ENCODE measurements at regions not wholly inside any gene's neighbourhood (a gene's known extent, or its start where the extent isn't known, plus 50 kb on each side); places are given as distances from the start of the nearest gene placed in this dataset.
A peak's percentile ranks its signal among the peaks of the same experiment; 100 is the strongest.

DNA sequence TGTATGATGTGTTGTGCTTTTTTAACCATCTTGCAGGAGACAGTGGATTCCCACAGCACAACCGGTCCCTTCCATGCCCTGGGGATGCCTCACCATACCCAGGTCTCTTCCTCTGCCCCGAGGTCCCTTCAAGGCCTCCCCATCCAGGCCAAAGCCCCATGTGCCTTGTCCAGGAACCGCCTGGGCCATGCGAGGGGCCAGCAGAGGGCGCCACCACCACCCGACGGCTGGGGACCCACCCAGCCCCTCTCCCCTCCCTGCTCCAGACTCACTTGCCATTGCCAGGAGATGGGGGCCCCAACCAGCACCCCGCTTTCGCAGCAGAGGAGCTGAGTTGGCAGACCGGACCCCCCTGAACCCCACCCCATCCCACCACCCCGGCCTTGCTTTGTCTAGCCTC, 485.5 kb downstream of the TRAM1L1 start:
- Histone ChIP-seq H2BK5ac (ENCODE audit: low read length) (no peak overlapping the region), H2BK120ac (ENCODE audit: low read depth, low read length) (no peak overlapping the region), H4K8ac (ENCODE audit: low read depth, low read length) (no peak overlapping the region), H3K4me3 (ENCODE audit: low read length in 2 of 2) (no peak overlapping the region), H3K27ac (replicated peaks; ENCODE audit: low read length) (no peak overlapping the region), H3K4me1 (ENCODE audit: control insufficient read depth in 2 of 2, insufficient read depth in 1 of 2, low read depth in 1 of 2, low read length in 2 of 2) (no peaks in the 10 kb centered on the region), H3K79me1 (ENCODE audit: low read depth, low read length) (no peaks in the 10 kb centered on the region), H3K23ac (ENCODE audit: low read depth, low read length, poor library complexity) (no peak overlapping the region), H2AK5ac (ENCODE audit: low read depth, low read length) (no peak overlapping the region), H3K36me3 (replicated peaks in 1 of 2; ENCODE audit: control insufficient read depth in 2 of 2, insufficient read depth in 2 of 2, low read length in 2 of 2) (no peaks in the 10 kb centered on the region), H3K18ac (ENCODE audit: low read length) (no peak overlapping the region), H3K9ac (ENCODE audit: low read depth, low read length, poor library complexity) (no peak overlapping the region), H3K9me3 (replicated peaks in 1 of 2; ENCODE audit: control insufficient read depth in 2 of 2, insufficient read depth in 1 of 2, low read depth in 1 of 2, low read length in 2 of 2) (peaks cover 0 to 2% of the 10 kb centered on the region in 2 donors), H2AFZ (ENCODE audit: low read length) (no peak overlapping the region), H3K14ac (ENCODE audit: low read length) (no peak overlapping the region), H3K4me2 (ENCODE audit: insufficient read depth, low read length, poor library complexity, severe bottlenecking) (no peak overlapping the region), H3K27me3 (ENCODE audit: control insufficient read depth in 3 of 3, insufficient read depth in 3 of 3, low read depth in 1 of 3, low read length in 3 of 3) (no peaks in the 10 kb centered on the region), H2BK15ac (ENCODE audit: low read length) (no peak overlapping the region), H4K91ac (ENCODE audit: low read depth, low read length, poor library complexity) (no peak overlapping the region), H3K4ac (ENCODE audit: low read length) (no peak overlapping the region), H2BK12ac (ENCODE audit: low read length) (no peak overlapping the region)
- no CpG with 5 or more reads among the region's 11 CpGs for WGBS, 2 donors (ENCODE audit: extremely low coverage in 2 of 2, insufficient read length in 2 of 2, insufficient replicate concordance in 1 of 2)
- DNase-seq (ENCODE audit: low spot score) = no peak

DNA sequence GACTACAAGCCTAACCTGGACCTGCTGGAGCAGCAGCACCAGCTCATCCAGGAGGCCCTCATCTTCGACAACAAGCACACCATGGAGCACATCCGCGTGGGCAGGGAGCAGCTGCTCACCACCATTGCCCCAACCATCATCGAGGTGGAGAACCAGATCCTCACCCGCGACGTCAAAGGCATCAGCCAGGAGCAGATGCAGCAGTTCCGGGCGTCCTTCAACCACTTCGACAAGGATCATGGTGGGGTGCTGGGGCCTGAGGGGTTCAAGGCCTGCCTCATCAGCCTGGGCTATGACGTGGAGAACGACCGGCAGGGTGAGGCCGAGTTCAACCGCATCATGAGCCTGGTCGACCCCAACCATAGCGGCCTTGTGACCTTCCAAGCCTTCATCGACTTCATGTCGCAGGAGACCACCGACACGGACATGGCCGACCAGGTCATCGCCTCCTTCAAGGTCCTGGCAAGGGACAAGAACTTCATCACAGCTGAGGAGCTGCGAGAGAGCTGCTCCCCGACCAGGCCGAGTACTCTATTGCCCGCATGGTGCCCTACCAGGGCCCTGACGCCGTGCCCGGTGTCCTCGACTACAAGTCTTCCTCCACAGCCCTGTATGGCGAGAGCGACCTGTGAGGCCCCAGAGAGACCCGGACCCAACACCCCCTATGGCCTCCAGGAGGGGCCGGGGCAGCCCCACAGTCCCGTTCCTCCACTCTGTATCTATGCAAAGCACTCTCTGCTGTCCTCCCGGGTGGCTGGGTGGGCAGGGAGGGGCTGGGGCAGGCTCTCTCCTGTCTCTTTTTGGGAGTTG, 486.2 kb downstream of the TRAM1L1 start:
- H3K27me3 ChIP-seq (ENCODE audit: control insufficient read depth in 3 of 3, insufficient read depth in 3 of 3, low read depth in 1 of 3, low read length in 3 of 3) = no peaks in the 10 kb centered on the region
- no peak overlapping the region for H2BK120ac ChIP-seq (ENCODE audit: low read depth, low read length)
- no peak overlapping the region for H4K8ac ChIP-seq (ENCODE audit: low read depth, low read length)
- no peak overlapping the region for H3K4ac ChIP-seq (ENCODE audit: low read length)
- H3K36me3 ChIP-seq (replicated peaks in 1 of 2; ENCODE audit: control insufficient read depth in 2 of 2, insufficient read depth in 2 of 2, low read length in 2 of 2) = no peaks in the 10 kb centered on the region
- H3K23ac ChIP-seq (ENCODE audit: low read depth, low read length, poor library complexity) = peak overlapping the region; percentile 55
- H3K4me3 ChIP-seq (ENCODE audit: low read length in 2 of 2) = peak overlapping the region in 1 of 2 donors; percentile 50
- H3K4me2 ChIP-seq (ENCODE audit: insufficient read depth, low read length, poor library complexity, severe bottlenecking) = no peak overlapping the region
- no peak overlapping the region for H2AK5ac ChIP-seq (ENCODE audit: low read depth, low read length)
- no peaks in the 10 kb centered on the region for H3K79me1 ChIP-seq (ENCODE audit: low read depth, low read length)
- H2BK12ac ChIP-seq (ENCODE audit: low read length) = no peak overlapping the region
- peak overlapping the region; percentile 72 for H3K18ac ChIP-seq (ENCODE audit: low read length)
- H2BK15ac ChIP-seq (ENCODE audit: low read length) = no peak overlapping the region
- no peak overlapping the region for H3K9ac ChIP-seq (ENCODE audit: low read depth, low read length, poor library complexity)
- DNase-seq (ENCODE audit: low spot score) = no peak
- H2BK5ac ChIP-seq (ENCODE audit: low read length) = no peak overlapping the region
- no peak overlapping the region for H3K27ac ChIP-seq (replicated peaks; ENCODE audit: low read length)
- H3K9me3 ChIP-seq (replicated peaks in 1 of 2; ENCODE audit: control insufficient read depth in 2 of 2, insufficient read depth in 1 of 2, low read depth in 1 of 2, low read length in 2 of 2) = peaks cover 0 to 2% of the 10 kb centered on the region in 2 donors
- H2AFZ ChIP-seq (ENCODE audit: low read length) = no peak overlapping the region
- no peak overlapping the region for H3K14ac ChIP-seq (ENCODE audit: low read length)
- H4K91ac ChIP-seq (ENCODE audit: low read depth, low read length, poor library complexity) = no peak overlapping the region
- no CpG with 5 or more reads among the region's 37 CpGs for WGBS, 2 donors (ENCODE audit: extremely low coverage in 2 of 2, insufficient read length in 2 of 2, insufficient replicate concordance in 1 of 2)
- H3K4me1 ChIP-seq (ENCODE audit: control insufficient read depth in 2 of 2, insufficient read depth in 1 of 2, low read depth in 1 of 2, low read length in 2 of 2) = no peaks in the 10 kb centered on the region

DNA sequence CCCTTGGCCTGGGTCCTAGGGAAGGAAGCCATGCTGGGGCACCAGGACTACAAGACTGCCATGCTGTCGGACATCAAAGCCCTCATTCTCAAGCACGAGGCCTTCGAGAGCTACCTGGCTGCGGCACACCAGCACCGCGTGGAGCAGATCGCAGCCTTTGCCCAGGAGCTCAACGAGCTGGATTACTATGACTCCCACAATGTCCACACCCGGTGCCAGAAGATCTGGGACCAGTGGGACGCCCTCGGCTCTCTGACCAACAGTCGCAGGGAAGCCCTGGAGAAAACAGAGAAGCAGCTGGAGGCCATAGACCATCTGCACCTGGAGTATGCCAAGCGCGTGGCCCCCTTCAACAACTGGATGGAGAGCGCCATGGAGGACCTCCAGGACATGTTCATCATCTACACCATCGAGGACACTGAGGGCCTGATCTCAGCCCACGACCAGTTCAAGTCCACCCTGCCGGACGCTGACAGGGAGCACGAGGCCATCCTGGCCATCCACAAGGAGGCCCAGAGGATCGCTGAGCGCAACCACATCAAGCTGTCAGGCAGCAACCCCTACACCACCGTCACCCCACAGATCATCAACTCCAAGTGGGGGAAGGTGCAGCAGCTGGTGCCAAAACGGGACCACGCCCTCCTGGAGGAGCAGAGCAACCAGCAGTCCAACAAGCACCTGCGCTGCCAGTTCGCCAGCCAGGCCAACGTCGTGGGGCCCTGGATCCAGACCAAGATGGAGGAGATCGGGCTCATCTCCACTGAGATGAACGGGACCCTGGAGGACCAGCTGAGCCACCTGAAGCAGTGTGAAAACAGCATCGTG, 487.0 kb downstream of the TRAM1L1 start:
- H3K4ac ChIP-seq (ENCODE audit: low read length) = peak overlapping the region; percentile 76
- H3K18ac ChIP-seq (ENCODE audit: low read length) = peak overlapping the region; percentile 57
- H3K36me3 ChIP-seq (replicated peaks in 1 of 2; ENCODE audit: control insufficient read depth in 2 of 2, insufficient read depth in 2 of 2, low read length in 2 of 2) = no peaks in the 10 kb centered on the region
- no peak overlapping the region for H2AFZ ChIP-seq (ENCODE audit: low read length)
- H2BK12ac ChIP-seq (ENCODE audit: low read length) = no peak overlapping the region
- no peak for DNase-seq (ENCODE audit: low spot score)
- H3K4me1 ChIP-seq (ENCODE audit: control insufficient read depth in 2 of 2, insufficient read depth in 1 of 2, low read depth in 1 of 2, low read length in 2 of 2) = no peaks in the 10 kb centered on the region
- H3K4me2 ChIP-seq (ENCODE audit: insufficient read depth, low read length, poor library complexity, severe bottlenecking) = no peak overlapping the region
- H3K79me1 ChIP-seq (ENCODE audit: low read depth, low read length) = no peaks in the 10 kb centered on the region
- no peaks in the 10 kb centered on the region for H3K27me3 ChIP-seq (ENCODE audit: control insufficient read depth in 3 of 3, insufficient read depth in 3 of 3, low read depth in 1 of 3, low read length in 3 of 3)
- WGBS, 2 donors (ENCODE audit: extremely low coverage in 2 of 2, insufficient read length in 2 of 2, insufficient replicate concordance in 1 of 2) = no CpG with 5 or more reads among the region's 32 CpGs
- peaks cover 0 to 2% of the 10 kb centered on the region in 2 donors for H3K9me3 ChIP-seq (replicated peaks in 1 of 2; ENCODE audit: control insufficient read depth in 2 of 2, insufficient read depth in 1 of 2, low read depth in 1 of 2, low read length in 2 of 2)
- H2BK5ac ChIP-seq (ENCODE audit: low read length) = no peak overlapping the region
- no peak overlapping the region for H4K8ac ChIP-seq (ENCODE audit: low read depth, low read length)
- H3K27ac ChIP-seq (replicated peaks; ENCODE audit: low read length) = no peak overlapping the region
- peak overlapping the region; percentile 44 for H3K9ac ChIP-seq (ENCODE audit: low read depth, low read length, poor library complexity)
- H2BK15ac ChIP-seq (ENCODE audit: low read length) = no peak overlapping the region
- no peak overlapping the region for H4K91ac ChIP-seq (ENCODE audit: low read depth, low read length, poor library complexity)
- peak overlapping the region; percentile 55 for H3K23ac ChIP-seq (ENCODE audit: low read depth, low read length, poor library complexity)
- H3K4me3 ChIP-seq (ENCODE audit: low read length in 2 of 2) = peak overlapping the region in 1 of 2 donors; percentile 50
- peak overlapping the region; percentile 71 for H3K14ac ChIP-seq (ENCODE audit: low read length)
- H2AK5ac ChIP-seq (ENCODE audit: low read depth, low read length) = no peak overlapping the region
- H2BK120ac ChIP-seq (ENCODE audit: low read depth, low read length) = no peak overlapping the region

DNA sequence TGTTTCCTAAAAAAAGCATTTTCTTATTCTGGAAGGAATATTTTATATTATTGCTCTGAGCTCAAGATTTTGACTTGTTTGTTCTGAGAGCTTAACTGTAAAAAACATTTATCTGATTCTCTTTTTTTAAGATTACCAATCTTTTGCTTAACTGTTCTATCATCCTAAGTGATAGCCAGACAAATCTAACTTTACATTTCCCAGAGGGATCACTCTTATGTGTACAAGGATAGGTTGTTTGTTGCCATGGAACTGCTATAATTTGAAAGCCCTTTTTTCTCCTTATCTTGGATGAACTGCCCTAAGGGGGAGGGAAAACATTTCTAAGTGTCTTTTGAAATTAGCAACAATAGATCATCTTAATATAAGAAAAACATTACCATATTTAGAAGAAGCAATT, 494.7 kb downstream of the TRAM1L1 start:
- Histone ChIP-seq H3K27me3 (ENCODE audit: control insufficient read depth in 3 of 3, insufficient read depth in 3 of 3, low read depth in 1 of 3, low read length in 3 of 3) (no peaks in the 10 kb centered on the region), H3K23ac (ENCODE audit: low read depth, low read length, poor library complexity) (no peak overlapping the region), H3K79me1 (ENCODE audit: low read depth, low read length) (no peaks in the 10 kb centered on the region), H3K9ac (ENCODE audit: low read depth, low read length, poor library complexity) (no peak overlapping the region), H2BK120ac (ENCODE audit: low read depth, low read length) (no peak overlapping the region), H3K9me3 (replicated peaks in 1 of 2; ENCODE audit: control insufficient read depth in 2 of 2, insufficient read depth in 1 of 2, low read depth in 1 of 2, low read length in 2 of 2) (no peaks in the 10 kb centered on the region), H3K36me3 (replicated peaks in 1 of 2; ENCODE audit: control insufficient read depth in 2 of 2, insufficient read depth in 2 of 2, low read length in 2 of 2) (no peaks in the 10 kb centered on the region), H3K4me1 (ENCODE audit: control insufficient read depth in 2 of 2, insufficient read depth in 1 of 2, low read depth in 1 of 2, low read length in 2 of 2) (peaks cover 0 to 3% of the 10 kb centered on the region in 2 donors), H4K91ac (ENCODE audit: low read depth, low read length, poor library complexity) (no peak overlapping the region), H2BK12ac (ENCODE audit: low read length) (no peak overlapping the region), H3K27ac (replicated peaks; ENCODE audit: low read length) (no peak overlapping the region), H3K4me3 (ENCODE audit: low read length in 2 of 2) (no peak overlapping the region), H3K4me2 (ENCODE audit: insufficient read depth, low read length, poor library complexity, severe bottlenecking) (no peak overlapping the region), H3K14ac (ENCODE audit: low read length) (no peak overlapping the region), H2BK15ac (ENCODE audit: low read length) (no peak overlapping the region), H3K18ac (ENCODE audit: low read length) (no peak overlapping the region), H3K4ac (ENCODE audit: low read length) (no peak overlapping the region), H2AFZ (ENCODE audit: low read length) (no peak overlapping the region), H2AK5ac (ENCODE audit: low read depth, low read length) (no peak overlapping the region), H4K8ac (ENCODE audit: low read depth, low read length) (no peak overlapping the region), H2BK5ac (ENCODE audit: low read length) (no peak overlapping the region)
- DNase-seq (ENCODE audit: low spot score) = no peak

Measured in neuronal stem cell (in vitro differentiated cells).